Panc1 (cell line): ENCODE measurements at regions not wholly inside any gene's neighbourhood (a gene's known extent, or its start where the extent isn't known, plus 50 kb on each side); places are given as distances from the start of the nearest gene placed in this dataset.
"Not testable (repeated sequence)": the region's sequence is repeated elsewhere in the genome, so short reads cannot be mapped to it uniquely, and the experiment has no call there.

Experiments used
- ATAC-seq: fragments of 200-7000 bp; cut with Tn5 transposase; 2 replicates; pipeline ENCODE4 v1.9.1; 2020; ENCODE audit warnings: mild to moderate bottlenecking, moderate library complexity
- BruUV-seq: library from RNA; stranded (reverse); fragments of 400-500 nt; replicated peaks from 2 replicates; lab custom pipeline; 2021; lab: Mats Ljungman, UMichigan
- CTCF ChIA-PET: fragments of 300-600 bp; sonication (Branson Sonifier 250); formaldehyde crosslinking; loops from one replicate; lab custom pipeline; 2022; ENCODE audit warnings: antibody characterized with exemption; lab: Charles Lee
- POLR2A ChIA-PET: fragments of 300-600 bp; sonication (Branson Sonifier 250); formaldehyde crosslinking; loops from one replicate; lab custom pipeline; 2022; ENCODE audit warnings: antibody characterized with exemption; lab: Charles Lee
- DNase-seq: peaks from one replicate; pipeline ENCODE4 v3.0.0-alpha.2; 2010; ENCODE audit warnings: low read depth, low spot score
- H3K27ac ChIP-seq: 2 replicates; pipeline ENCODE4 v1.5.1; 2011; ENCODE audit warnings: mild to moderate bottlenecking, low read length, inconsistent platforms
- H3K27me3 ChIP-seq: fragments of 200-500 bp; sonication (Bioruptor generic); 2 replicates; pipeline ENCODE4 v1.6.0; 2014; ENCODE audit warnings: low read length, inconsistent platforms; ENCODE audit not compliant: control insufficient read depth, insufficient read depth
- H3K36me3 ChIP-seq: fragments of 200-500 bp; sonication (Bioruptor generic); 2 replicates; pipeline ENCODE4 v1.5.1; 2014; ENCODE audit warnings: inconsistent platforms, mild to moderate bottlenecking, low read length, moderate library complexity; ENCODE audit not compliant: control insufficient read depth, insufficient read depth
- H3K4me1 ChIP-seq: 2 replicates; pipeline ENCODE4 v1.5.1; 2011; ENCODE audit warnings: inconsistent platforms, mild to moderate bottlenecking, low read length, moderate library complexity; ENCODE audit not compliant: control insufficient read depth, insufficient read depth
- H3K4me3 ChIP-seq, 2 experiments: 2 replicates each; pipeline ENCODE4 v1.5.1; 2011 to 2012; ENCODE audit warnings: low read depth in 2 of 2, low read length in 2 of 2, mild to moderate bottlenecking in 2 of 2, inconsistent platforms in 1 of 2, moderate library complexity in 1 of 2
- H3K9me3 ChIP-seq: fragments of 200-500 bp; sonication (Bioruptor generic); 2 replicates; pipeline ENCODE4 v1.5.1; 2014; ENCODE audit warnings: low read depth, mild to moderate bottlenecking, inconsistent platforms, low read length, moderate library complexity; ENCODE audit not compliant: control insufficient read depth, insufficient read depth
- POLR2AphosphoS5 ChIP-seq: IDR thresholded peaks from 2 replicates; pipeline ENCODE4 v1.6.1; 2012; ENCODE audit warnings: mild to moderate bottlenecking, low read depth, low read length, moderate library complexity
- SIN3A ChIP-seq: IDR thresholded peaks from 2 replicates; pipeline ENCODE4 v1.6.1; 2012; ENCODE audit warnings: low read depth, mild to moderate bottlenecking, low read length, moderate library complexity, borderline replicate concordance; ENCODE audit not compliant: insufficient read depth
- TCF7L2 ChIP-seq: IDR thresholded peaks from 2 replicates; pipeline ENCODE4 v1.6.1; 2011; ENCODE audit warnings: mild to moderate bottlenecking, low read depth, low read length, inconsistent platforms
- in situ Hi-C: cut with HindIII; loops from 2 replicates; pipeline ENCODE4 v1.10.0; 2016; ENCODE audit warnings: low sequenced_read_pairs, low pct_unique_long_range_greater_than_20kb
- intact Hi-C: fragments of 100-400 bp; cut with micrococcal nuclease; formaldehyde crosslinking; loops from one replicate; pipeline ENCODE4 v1.10.0; 2022; ENCODE audit not compliant: unreplicated experiment
- TF ChIP-seq, protein P1 (sequence below), 2 experiments: IDR thresholded peaks; 2 replicates each; pipeline ENCODE4 v1.6.1; 2011 to 2012; ENCODE audit warnings: low read depth in 2 of 2, control low read depth in 1 of 2, low read length in 1 of 2, mild to moderate bottlenecking in 1 of 2, moderate library complexity in 1 of 2; ENCODE audit not compliant: insufficient read depth in 1 of 2
- TF ChIP-seq, protein P2 (sequence below): fragments of 450-650 bp; IDR thresholded peaks from 2 replicates; pipeline ENCODE4 v1.5.1; 2017; ENCODE audit warnings: mild to moderate bottlenecking

DNA sequence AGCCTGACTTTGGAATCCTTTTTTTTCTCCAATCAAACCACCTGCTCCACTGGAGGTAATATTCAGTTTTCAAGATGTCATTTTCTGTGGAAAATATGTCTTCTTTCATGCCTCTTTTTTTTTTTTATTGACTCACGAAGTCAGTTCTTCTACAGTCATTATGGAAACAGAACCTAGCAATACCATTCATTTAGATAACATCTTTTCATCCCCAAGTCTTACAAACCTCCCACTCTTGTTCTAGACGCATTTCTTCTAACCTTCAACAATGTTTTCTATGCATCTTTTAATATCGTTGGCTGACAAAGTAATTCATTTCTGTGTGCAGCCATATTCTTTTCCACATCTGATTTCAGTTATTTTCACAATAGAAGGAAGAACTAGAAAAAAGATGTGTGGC lies 474.3 kb upstream of the CCDC196 start:
- POLR2A ChIA-PET: no interaction called here
- Histone ChIP-seq H3K4me3 (no peak overlapping the region), H3K36me3 (no peaks in the 10 kb centered on the region), H3K4me1 (no peaks in the 10 kb centered on the region), H3K27me3 (no peaks in the 10 kb centered on the region), H3K9me3 (no peaks in the 10 kb centered on the region), H3K27ac (no peak overlapping the region)
- TF ChIP-seq, protein P1, sequence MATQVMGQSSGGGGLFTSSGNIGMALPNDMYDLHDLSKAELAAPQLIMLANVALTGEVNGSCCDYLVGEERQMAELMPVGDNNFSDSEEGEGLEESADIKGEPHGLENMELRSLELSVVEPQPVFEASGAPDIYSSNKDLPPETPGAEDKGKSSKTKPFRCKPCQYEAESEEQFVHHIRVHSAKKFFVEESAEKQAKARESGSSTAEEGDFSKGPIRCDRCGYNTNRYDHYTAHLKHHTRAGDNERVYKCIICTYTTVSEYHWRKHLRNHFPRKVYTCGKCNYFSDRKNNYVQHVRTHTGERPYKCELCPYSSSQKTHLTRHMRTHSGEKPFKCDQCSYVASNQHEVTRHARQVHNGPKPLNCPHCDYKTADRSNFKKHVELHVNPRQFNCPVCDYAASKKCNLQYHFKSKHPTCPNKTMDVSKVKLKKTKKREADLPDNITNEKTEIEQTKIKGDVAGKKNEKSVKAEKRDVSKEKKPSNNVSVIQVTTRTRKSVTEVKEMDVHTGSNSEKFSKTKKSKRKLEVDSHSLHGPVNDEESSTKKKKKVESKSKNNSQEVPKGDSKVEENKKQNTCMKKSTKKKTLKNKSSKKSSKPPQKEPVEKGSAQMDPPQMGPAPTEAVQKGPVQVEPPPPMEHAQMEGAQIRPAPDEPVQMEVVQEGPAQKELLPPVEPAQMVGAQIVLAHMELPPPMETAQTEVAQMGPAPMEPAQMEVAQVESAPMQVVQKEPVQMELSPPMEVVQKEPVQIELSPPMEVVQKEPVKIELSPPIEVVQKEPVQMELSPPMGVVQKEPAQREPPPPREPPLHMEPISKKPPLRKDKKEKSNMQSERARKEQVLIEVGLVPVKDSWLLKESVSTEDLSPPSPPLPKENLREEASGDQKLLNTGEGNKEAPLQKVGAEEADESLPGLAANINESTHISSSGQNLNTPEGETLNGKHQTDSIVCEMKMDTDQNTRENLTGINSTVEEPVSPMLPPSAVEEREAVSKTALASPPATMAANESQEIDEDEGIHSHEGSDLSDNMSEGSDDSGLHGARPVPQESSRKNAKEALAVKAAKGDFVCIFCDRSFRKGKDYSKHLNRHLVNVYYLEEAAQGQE (IDR thresholded peaks at IDR 0.05; ENCODE audit: insufficient read depth in 1 of 2, low read depth in 2 of 2, low read length in 1 of 2): no peak
- TF ChIP-seq POLR2AphosphoS5: no peak
- TF ChIP-seq SIN3A: no peak
- no peak for TF ChIP-seq TCF7L2
- TF ChIP-seq, protein P2, sequence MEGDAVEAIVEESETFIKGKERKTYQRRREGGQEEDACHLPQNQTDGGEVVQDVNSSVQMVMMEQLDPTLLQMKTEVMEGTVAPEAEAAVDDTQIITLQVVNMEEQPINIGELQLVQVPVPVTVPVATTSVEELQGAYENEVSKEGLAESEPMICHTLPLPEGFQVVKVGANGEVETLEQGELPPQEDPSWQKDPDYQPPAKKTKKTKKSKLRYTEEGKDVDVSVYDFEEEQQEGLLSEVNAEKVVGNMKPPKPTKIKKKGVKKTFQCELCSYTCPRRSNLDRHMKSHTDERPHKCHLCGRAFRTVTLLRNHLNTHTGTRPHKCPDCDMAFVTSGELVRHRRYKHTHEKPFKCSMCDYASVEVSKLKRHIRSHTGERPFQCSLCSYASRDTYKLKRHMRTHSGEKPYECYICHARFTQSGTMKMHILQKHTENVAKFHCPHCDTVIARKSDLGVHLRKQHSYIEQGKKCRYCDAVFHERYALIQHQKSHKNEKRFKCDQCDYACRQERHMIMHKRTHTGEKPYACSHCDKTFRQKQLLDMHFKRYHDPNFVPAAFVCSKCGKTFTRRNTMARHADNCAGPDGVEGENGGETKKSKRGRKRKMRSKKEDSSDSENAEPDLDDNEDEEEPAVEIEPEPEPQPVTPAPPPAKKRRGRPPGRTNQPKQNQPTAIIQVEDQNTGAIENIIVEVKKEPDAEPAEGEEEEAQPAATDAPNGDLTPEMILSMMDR: no peak
- no peak for ATAC-seq
- CTCF ChIA-PET: no interaction called here
- no TSS peak for BruUV-seq
- intact Hi-C loops: no loop called here
- DNase-seq: no peak
- in situ Hi-C loops: no loop called here

DNA sequence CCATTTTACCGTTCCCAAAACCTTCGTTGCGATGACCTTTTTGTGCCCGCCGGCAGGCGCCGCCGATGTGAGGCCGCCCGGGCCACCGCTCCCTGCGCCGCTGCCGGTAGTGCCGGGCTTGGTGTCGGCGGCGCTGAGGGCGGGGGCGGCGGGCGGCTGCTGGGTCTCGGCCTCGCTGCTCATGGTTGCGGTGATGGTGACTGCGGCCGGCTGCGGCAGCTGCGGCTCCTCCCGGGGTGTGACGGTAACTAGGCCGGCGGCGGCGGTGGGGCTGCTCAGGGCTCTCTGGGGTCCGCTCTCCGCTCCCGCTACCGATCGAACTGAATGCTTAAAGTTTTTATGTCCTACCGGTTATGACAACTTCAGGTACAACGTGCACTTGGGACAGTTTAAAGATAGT lies 472.6 kb upstream of the CCDC196 start:
- H3K27me3 ChIP-seq, H3K36me3 ChIP-seq, POLR2A ChIA-PET, DNase-seq, H3K4me3 ChIP-seq, intact Hi-C loops, H3K4me1 ChIP-seq, BruUV-seq, H3K27ac ChIP-seq, H3K9me3 ChIP-seq, in situ Hi-C loops, ATAC-seq, CTCF ChIA-PET: not testable (repeated sequence)

DNA sequence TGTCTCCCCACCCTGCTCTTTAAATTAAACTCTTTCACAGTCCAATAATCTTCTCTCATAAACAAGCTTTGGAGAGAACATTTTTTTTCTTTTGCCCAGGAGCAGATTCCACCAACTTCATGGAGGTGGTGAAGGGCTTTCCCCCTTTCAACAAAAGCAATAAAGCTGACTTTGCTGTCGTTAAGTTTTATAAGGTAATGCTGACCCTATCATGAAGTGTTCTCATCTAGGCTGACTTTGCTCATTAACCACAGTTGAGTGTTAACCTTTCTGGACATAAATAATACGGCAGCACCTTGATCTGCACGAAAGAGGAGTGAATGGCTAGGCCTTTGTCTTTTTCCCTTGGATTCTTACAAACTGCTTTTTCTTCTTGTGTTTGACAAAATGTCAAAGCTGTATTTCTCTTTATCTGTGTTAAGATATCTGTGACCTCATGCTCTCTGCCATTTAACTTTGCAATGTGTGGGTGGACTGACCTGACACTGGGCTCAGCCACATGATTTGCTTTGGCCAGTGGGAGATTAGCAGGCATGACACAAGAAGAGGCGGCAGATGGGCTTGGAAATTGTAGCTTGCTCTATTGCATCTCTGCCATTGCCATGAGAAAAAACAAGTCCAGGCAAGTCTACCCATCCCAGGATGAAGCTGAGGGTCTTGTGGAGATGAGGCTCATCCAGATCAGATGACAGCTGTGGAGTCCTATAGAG lies 470.9 kb upstream of the CCDC196 start:
- Histone ChIP-seq H3K9me3 (no peaks in the 10 kb centered on the region), H3K4me3 (no peak overlapping the region), H3K36me3 (no peaks in the 10 kb centered on the region), H3K27me3 (no peaks in the 10 kb centered on the region), H3K27ac (no peak overlapping the region), H3K4me1 (no peaks in the 10 kb centered on the region)
- TF ChIP-seq, protein P1 (IDR thresholded peaks at IDR 0.05; ENCODE audit: insufficient read depth in 1 of 2, low read depth in 2 of 2, low read length in 1 of 2): no peak
- TF ChIP-seq POLR2AphosphoS5: no peak
- no peak for TF ChIP-seq TCF7L2
- TF ChIP-seq, protein P2: no peak
- no peak for TF ChIP-seq SIN3A
- DNase-seq (no peak), ATAC-seq (no peak)
- CTCF ChIA-PET: no interaction called here
- in situ Hi-C loops (no loop called here), intact Hi-C loops (no loop called here)
- BruUV-seq: no TSS peak
- POLR2A ChIA-PET: no interaction called here
